Neural progenitor cell (in vitro differentiated cells): ENCODE measurements at regions not wholly inside any gene's neighbourhood (a gene's known extent, or its start where the extent isn't known, plus 50 kb on each side); places are given as distances from the start of the nearest gene placed in this dataset.

Experiments used
- DNase-seq: peaks from one replicate; pipeline ENCODE4 v3.0.0-alpha.2; 2016; ENCODE audit warnings: low spot score
- H2AFZ ChIP-seq: fragments of 200-600 bp; sonication (generic); replicated peaks from 2 replicates; pipeline ENCODE4 v1.6.1; 2016; ENCODE audit warnings: antibody characterized with exemption
- H3F3A ChIP-seq: fragments of 200-600 bp; sonication (generic); 2 replicates; pipeline ENCODE4 v1.6.1; 2016; ENCODE audit warnings: antibody characterized with exemption, low read depth
- H3K27ac ChIP-seq: fragments of 200-600 bp; sonication (generic); 2 replicates; pipeline ENCODE4 v1.5.1; 2016; ENCODE audit warnings: mild to moderate bottlenecking
- H3K27me3 ChIP-seq: fragments of 200-600 bp; sonication (generic); 2 replicates; pipeline ENCODE4 v1.6.1; 2016; ENCODE audit warnings: mild to moderate bottlenecking, moderate library complexity
- H3K36me3 ChIP-seq: fragments of 200-600 bp; sonication (generic); 2 replicates; pipeline ENCODE4 v1.5.1; 2016
- H3K4me1 ChIP-seq: fragments of 200-600 bp; sonication (generic); 2 replicates; pipeline ENCODE4 v1.6.1; 2016; ENCODE audit warnings: mixed run types
- H3K4me2 ChIP-seq: fragments of 200-600 bp; sonication (generic); 2 replicates; pipeline ENCODE4 v1.6.1; 2016
- H3K4me3 ChIP-seq: fragments of 200-600 bp; sonication (generic); 2 replicates; pipeline ENCODE4 v1.5.1; 2016
- H3K79me2 ChIP-seq: fragments of 200-600 bp; sonication (generic); 2 replicates; pipeline ENCODE4 v1.6.1; 2016; ENCODE audit warnings: low read depth
- H3K9ac ChIP-seq: fragments of 200-600 bp; sonication (generic); 2 replicates; pipeline ENCODE4 v1.6.1; 2016
- H3K9me3 ChIP-seq: fragments of 200-600 bp; sonication (generic); 2 replicates; pipeline ENCODE4 v1.5.1; 2016; ENCODE audit warnings: low read depth
- H4K20me1 ChIP-seq: fragments of 200-600 bp; sonication (generic); 2 replicates; pipeline ENCODE4 v1.6.1; 2016; ENCODE audit warnings: low read depth
- H3K27ac Mint-ChIP-seq: 3 replicates; pipeline ENCODE4 v1.8.0; 2021; ENCODE audit warnings: mixed read lengths
- H3K27me3 Mint-ChIP-seq: 2 replicates; pipeline ENCODE4 v1.8.0; 2022; ENCODE audit warnings: low read depth, mild to moderate bottlenecking, inconsistent platforms, moderate library complexity, mixed read lengths; ENCODE audit not compliant: insufficient read depth
- H3K36me3 Mint-ChIP-seq: 3 replicates; pipeline ENCODE4 v1.8.0; 2021; ENCODE audit warnings: mixed read lengths
- H3K4me1 Mint-ChIP-seq: 3 replicates; pipeline ENCODE4 v1.8.0; 2021; ENCODE audit warnings: mixed read lengths
- H3K4me3 Mint-ChIP-seq: 3 replicates; pipeline ENCODE4 v1.8.0; 2021; ENCODE audit warnings: mild to moderate bottlenecking, moderate library complexity, mixed read lengths
- H3K9me3 Mint-ChIP-seq: 3 replicates; pipeline ENCODE4 v1.8.0; 2020; ENCODE audit warnings: mixed read lengths
- CTCF ChIP-seq: fragments of 200-600 bp; sonication (generic); IDR thresholded peaks from 2 replicates; pipeline ENCODE4 v1.5.1; 2017; ENCODE audit warnings: antibody characterized with exemption, mild to moderate bottlenecking
- EZH2 ChIP-seq: fragments of 200-600 bp; sonication (generic); IDR thresholded peaks from 2 replicates; pipeline ENCODE4 v1.6.1; 2017; ENCODE audit warnings: antibody characterized with exemption, mild to moderate bottlenecking, moderate library complexity
- EZH2phosphoT487 ChIP-seq: fragments of 200-600 bp; sonication (generic); IDR thresholded peaks from 2 replicates; pipeline ENCODE4 v1.6.1; 2017; ENCODE audit warnings: antibody characterized with exemption

DNA sequence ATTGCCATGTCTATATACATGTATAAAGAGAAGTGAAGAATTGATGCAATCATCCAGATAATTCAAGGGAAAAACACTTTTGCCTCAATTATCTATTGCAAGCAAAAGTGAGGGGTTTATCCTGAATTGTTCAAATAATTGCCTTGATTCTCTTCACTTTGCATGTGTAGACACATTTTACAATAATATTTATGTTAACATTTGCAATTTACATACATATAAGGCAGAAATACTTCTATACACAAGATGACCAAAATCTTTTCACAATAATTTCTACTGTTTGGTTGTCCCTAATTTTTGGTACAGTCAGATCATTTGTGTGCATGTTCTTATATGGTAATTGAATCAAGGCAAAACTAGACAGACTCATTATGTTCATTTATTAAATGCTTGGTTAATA lies 285.3 kb upstream of the TMEM161B start:
- Histone ChIP-seq H4K20me1 (no peaks in the 10 kb centered on the region), H3K79me2 (no peaks in the 10 kb centered on the region), H2AFZ (no peak overlapping the region), H3K4me2 (no peak overlapping the region), H3K36me3 (no peaks in the 10 kb centered on the region), H3K27me3 (no peaks in the 10 kb centered on the region), H3K4me3 (no peak overlapping the region), H3K9ac (no peak overlapping the region), H3K27ac (no peak overlapping the region), H3K9me3 (no peaks in the 10 kb centered on the region), H3K4me1 (peaks cover 51% of the 10 kb centered on the region), H3F3A (peaks cover 29% of the 10 kb centered on the region)
- H3K4me3 Mint-ChIP-seq = no peak overlapping the region
- no peak for DNase-seq
- no peaks in the 10 kb centered on the region for H3K9me3 Mint-ChIP-seq
- no peak overlapping the region for H3K27ac Mint-ChIP-seq
- TF ChIP-seq EZH2 (no peak), EZH2phosphoT487 (no peak), CTCF (no peak)
- H3K4me1 Mint-ChIP-seq = peaks cover 36% of the 10 kb centered on the region
- no peaks in the 10 kb centered on the region for H3K27me3 Mint-ChIP-seq
- no peaks in the 10 kb centered on the region for H3K36me3 Mint-ChIP-seq

- DNase-seq = no peak
- H3K4me1 Mint-ChIP-seq = peaks cover 36% of the 10 kb centered on the region
These were observed 284.7 kb upstream of the TMEM161B start for GRCh38 chr5:88553136-88553875.

DNA sequence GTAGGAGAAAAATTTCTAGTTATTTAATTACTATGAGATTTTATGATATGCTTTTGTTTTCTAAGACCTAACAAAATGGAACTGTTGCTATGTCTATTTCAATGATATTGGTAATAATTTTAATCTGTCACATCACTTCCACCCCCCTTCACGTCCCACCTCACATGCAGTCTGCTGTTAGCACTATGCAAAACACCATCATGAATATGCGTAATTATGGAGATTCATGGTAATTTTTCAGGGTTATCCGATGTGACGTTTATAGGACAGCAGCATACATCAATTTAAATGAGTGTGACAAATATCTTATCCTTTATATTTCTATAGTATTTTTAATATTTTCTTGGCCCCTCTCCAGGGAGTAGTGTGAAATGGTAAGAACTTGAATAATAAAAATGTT lies 283.8 kb upstream of the TMEM161B start:
- Histone ChIP-seq H3K4me1 (peaks cover 58% of the 10 kb centered on the region), H3K79me2 (no peaks in the 10 kb centered on the region), H3K36me3 (no peaks in the 10 kb centered on the region), H3K27me3 (no peaks in the 10 kb centered on the region), H3K4me2 (peak overlapping the region; percentile 76), H3K9ac (no peak overlapping the region), H3K27ac (peak overlapping the region; percentile 94), H3K4me3 (peak overlapping the region; percentile 29), H3F3A (peaks cover 29% of the 10 kb centered on the region), H4K20me1 (no peaks in the 10 kb centered on the region), H2AFZ (no peak overlapping the region), H3K9me3 (no peaks in the 10 kb centered on the region)
- H3K27me3 Mint-ChIP-seq = no peaks in the 10 kb centered on the region
- H3K4me1 Mint-ChIP-seq = peaks cover 30% of the 10 kb centered on the region
- H3K9me3 Mint-ChIP-seq = no peaks in the 10 kb centered on the region
- H3K27ac Mint-ChIP-seq = no peak overlapping the region
- H3K36me3 Mint-ChIP-seq = no peaks in the 10 kb centered on the region
- no peak for DNase-seq
- H3K4me3 Mint-ChIP-seq = no peak overlapping the region
- no peak for TF ChIP-seq EZH2
- TF ChIP-seq EZH2phosphoT487 = no peak
- no peak for TF ChIP-seq CTCF

More at GRCh38 chr5:88553136-88553875, 284.7 kb upstream of the TMEM161B start:
- H3F3A ChIP-seq = peaks cover 29% of the 10 kb centered on the region
- no peaks in the 10 kb centered on the region for H3K9me3 ChIP-seq
- H3K4me3 ChIP-seq = no peak overlapping the region
- Mint-ChIP-seq H3K9me3 (no peaks in the 10 kb centered on the region), H3K27me3 (no peaks in the 10 kb centered on the region), H3K4me3 (no peak overlapping the region), H3K27ac (no peak overlapping the region), H3K36me3 (no peaks in the 10 kb centered on the region)
- no peaks in the 10 kb centered on the region for H3K79me2 ChIP-seq
- no peak overlapping the region for H3K9ac ChIP-seq
- TF ChIP-seq EZH2 (no peak), EZH2phosphoT487 (no peak), CTCF (no peak)
- peaks cover 54% of the 10 kb centered on the region for H3K4me1 ChIP-seq
- no peaks in the 10 kb centered on the region for H3K36me3 ChIP-seq
- no peaks in the 10 kb centered on the region for H3K27me3 ChIP-seq
- H3K4me2 ChIP-seq = peak overlapping the region; percentile 76
- no peak overlapping the region for H2AFZ ChIP-seq
- no peaks in the 10 kb centered on the region for H4K20me1 ChIP-seq
- H3K27ac ChIP-seq = no peak overlapping the region
